Suprapubic skin (tissue), 4 donors: ENCODE measurements at regions not wholly inside any gene's neighbourhood (a gene's known extent, or its start where the extent isn't known, plus 50 kb on each side); places are given as distances from the start of the nearest gene placed in this dataset.

Experiments used
- CTCF ChIP-seq, 2 donors: fragments of 200-600 bp in 1 of 2; fragments of 450-650 bp in 1 of 2; sonication (generic) in 1 of 2; IDR thresholded peaks; one replicate each; pipeline ENCODE4 v1.5.1; 2016 to 2019; ENCODE audit warnings: antibody characterized with exemption in 2 of 2, mild to moderate bottlenecking in 1 of 2, moderate library complexity in 1 of 2
- EP300 ChIP-seq: sonication (generic); formaldehyde crosslinking; IDR thresholded peaks from one replicate; pipeline ENCODE4 v1.6.1; 2017; ENCODE audit warnings: antibody characterized with exemption
- POLR2A ChIP-seq, 2 donors: fragments of 450-650 bp; IDR thresholded peaks; one replicate each; pipeline ENCODE4 v1.6.1; 2017; ENCODE audit warnings: antibody characterized with exemption in 2 of 2, mild to moderate bottlenecking in 2 of 2, moderate library complexity in 2 of 2
- POLR2AphosphoS5 ChIP-seq, 3 donors: sonication (generic); formaldehyde crosslinking; IDR thresholded peaks; one replicate each; pipeline ENCODE4 v1.6.1; 2017; ENCODE audit warnings: antibody characterized with exemption in 3 of 3

DNA sequence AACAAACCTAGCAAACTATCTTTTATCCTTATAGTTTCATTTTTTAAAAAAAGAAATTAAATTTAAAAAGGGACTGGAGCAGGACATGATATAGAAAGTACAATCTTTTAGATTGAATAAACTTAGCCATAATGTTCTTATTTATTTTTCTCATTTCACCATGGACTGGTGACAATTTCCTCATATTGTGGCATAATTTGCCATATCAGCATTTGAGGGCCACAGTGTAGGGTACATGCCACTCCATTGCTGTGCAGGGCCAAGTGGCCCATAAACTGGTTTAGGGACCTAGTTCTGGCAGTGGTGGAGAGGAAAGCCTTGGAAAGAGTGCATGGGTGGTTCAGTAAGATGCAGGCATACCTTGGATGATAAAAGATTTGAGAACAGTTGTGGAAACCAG lies 232.9 kb upstream of the ELL2 start:
- TF ChIP-seq POLR2AphosphoS5 (IDR thresholded peaks at IDR 0.05) (no peak), CTCF (IDR thresholded peaks at IDR 0.05) (no peak), POLR2A (IDR thresholded peaks at IDR 0.05) (no peak), EP300 (no peak)
